Liver (tissue), 8 donors: ENCODE measurements at regions not wholly inside any gene's neighbourhood (a gene's known extent, or its start where the extent isn't known, plus 50 kb on each side); places are given as distances from the start of the nearest gene placed in this dataset. TPM values are rescaled to one million over a fixed set of nuclear protein-coding genes. Genes with fewer than 3 reads are reported as not detected.

Experiments
- DNase-seq: peaks from one replicate; pipeline ENCODE4 v3.0.0-alpha.2; 2017; ENCODE audit warnings: low spot score
- H3K27ac ChIP-seq, 2 donors: one replicate each; pipeline ENCODE4 v1.7.0; 2013; ENCODE audit warnings: inconsistent platforms in 2 of 2, low read length in 2 of 2, control low read depth in 1 of 2, low read depth in 1 of 2, mild to moderate bottlenecking in 1 of 2
- H3K27me3 ChIP-seq, 4 donors: one replicate each; pipeline versions ENCODE4 v1.6.1 to v1.7.0; 2013; ENCODE audit warnings: low read length in 3 of 4, inconsistent platforms in 1 of 4, mild to moderate bottlenecking in 1 of 4, moderate library complexity in 1 of 4; ENCODE audit not compliant: control insufficient read depth in 4 of 4, insufficient read depth in 4 of 4
- H3K36me3 ChIP-seq, 4 donors: one replicate each; pipeline versions ENCODE4 v1.6.1 to v1.7.0; 2013; ENCODE audit warnings: low read length in 3 of 4, mild to moderate bottlenecking in 3 of 4, low read depth in 1 of 4, moderate library complexity in 1 of 4; ENCODE audit not compliant: control insufficient read depth in 4 of 4, insufficient read depth in 3 of 4
- H3K4me1 ChIP-seq, 4 donors: one replicate each; pipeline versions ENCODE4 v1.6.1 to v1.7.0; 2013; ENCODE audit warnings: low read length in 3 of 4, mild to moderate bottlenecking in 3 of 4, moderate library complexity in 1 of 4; ENCODE audit not compliant: control insufficient read depth in 4 of 4, insufficient read depth in 4 of 4
- H3K4me3 ChIP-seq, 3 donors: one replicate each; pipeline versions ENCODE4 v1.6.1 to v1.7.0; 2013; ENCODE audit warnings: low read length in 3 of 3, control low read depth in 1 of 3, low read depth in 1 of 3, mild to moderate bottlenecking in 1 of 3
- H3K9ac ChIP-seq, 2 donors: one replicate each; pipeline ENCODE4 v1.7.0; 2013; ENCODE audit warnings: low read length in 2 of 2, mild to moderate bottlenecking in 2 of 2, moderate library complexity in 2 of 2, control low read depth in 1 of 2, low read depth in 1 of 2
- H3K9me3 ChIP-seq, 4 donors: one replicate each; pipeline versions ENCODE4 v1.6.1 to v1.7.0; 2013; ENCODE audit warnings: low read length in 3 of 4; ENCODE audit not compliant: control insufficient read depth in 4 of 4
- HNF4G ChIP-seq: IDR thresholded peaks from 2 replicates; pipeline ENCODE4 v1.6.1; 2016; ENCODE audit warnings: antibody characterized with exemption
- JUND ChIP-seq, 2 donors: IDR thresholded peaks; 2 replicates each; pipeline ENCODE4 v1.6.1; 2016; ENCODE audit warnings: antibody characterized with exemption in 2 of 2
- NR2F2 ChIP-seq: IDR thresholded peaks from 2 replicates; pipeline ENCODE4 v1.6.1; 2016; ENCODE audit warnings: antibody characterized with exemption
- SP1 ChIP-seq: IDR thresholded peaks from 2 replicates; pipeline ENCODE4 v1.6.1; 2018; ENCODE audit warnings: antibody characterized with exemption, mild to moderate bottlenecking
- YY1 ChIP-seq: IDR thresholded peaks from 2 replicates; pipeline ENCODE4 v1.6.1; 2016; ENCODE audit warnings: antibody characterized with exemption, mild to moderate bottlenecking
- WGBS: extraction: QIAGEN DNeasy Blood & Tissue Kit; methylation state at CpG from one replicate; pipeline ENCODE4 v1.1.7; 2013; 5-methylcytosine and 5-hydroxymethylcytosine counted together
- small RNA-seq: library from RNA; depleted of rRNA; stranded (forward); fragments of <200 nt; gene quantifications from one replicate; pipeline ENCODE3, GENCODE V24; 2014
- TF ChIP-seq, protein P1 (sequence below): IDR thresholded peaks from 2 replicates; pipeline ENCODE4 v1.6.1; 2016; ENCODE audit warnings: antibody characterized with exemption
- TF ChIP-seq, protein P2 (sequence below): IDR thresholded peaks from 2 replicates; pipeline ENCODE4 v1.6.1; 2016; ENCODE audit warnings: antibody characterized with exemption
- donor health status: healthy.
- donor health status: healthy.
- donor health status: healthy.
- donor health status: healthy.

DNA sequence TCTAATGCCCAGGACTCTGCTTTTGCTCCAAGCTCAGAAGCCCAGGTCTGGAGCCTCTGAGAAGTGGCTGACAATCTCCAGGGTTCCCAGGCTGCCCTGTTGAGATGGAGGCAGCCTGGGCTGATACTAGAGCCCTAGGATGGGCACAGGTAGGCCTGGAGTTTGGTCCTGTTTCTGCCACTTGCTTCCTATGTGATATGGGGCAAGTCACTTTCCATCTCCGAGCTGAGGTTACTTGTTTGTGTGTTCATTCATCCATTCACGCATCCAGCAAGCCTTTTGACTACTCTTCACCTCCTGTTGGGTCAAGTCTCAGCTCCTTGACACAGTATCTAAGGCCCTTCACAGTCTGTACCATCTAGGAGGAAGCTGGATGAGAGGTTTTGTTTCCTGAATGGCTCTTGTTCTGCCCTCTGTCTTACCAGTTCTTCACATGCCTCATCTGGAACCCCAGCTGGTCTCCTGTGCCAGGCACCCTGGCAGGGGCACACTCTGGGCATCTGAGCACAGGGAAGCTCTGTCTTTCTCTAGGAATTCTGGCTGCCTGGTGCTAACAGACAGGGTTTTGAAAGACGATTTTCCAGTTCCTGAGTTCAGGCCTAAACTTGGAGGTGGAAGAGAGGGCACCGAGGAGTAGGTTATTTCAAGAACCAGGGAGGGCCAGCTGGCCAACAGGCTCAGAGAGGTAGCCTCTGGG, 53.2 kb upstream of the AMPD3 start:
- Histone ChIP-seq H3K27ac (no peak overlapping the region), H3K9ac (no peak overlapping the region), H3K36me3 (no peaks in the 10 kb centered on the region), H3K4me3 (no peak overlapping the region), H3K27me3 (no peaks in the 10 kb centered on the region), H3K4me1 (peaks cover 0 to 2% (median under 1%) of the 10 kb centered on the region in 4 donors), H3K9me3 (no peaks in the 10 kb centered on the region)
- no peak for DNase-seq
- WGBS: 84% methylated on average over 4 of the region's 4 CpGs
- TF ChIP-seq, protein P1, sequence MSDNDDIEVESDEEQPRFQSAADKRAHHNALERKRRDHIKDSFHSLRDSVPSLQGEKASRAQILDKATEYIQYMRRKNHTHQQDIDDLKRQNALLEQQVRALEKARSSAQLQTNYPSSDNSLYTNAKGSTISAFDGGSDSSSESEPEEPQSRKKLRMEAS: no peak
- TF ChIP-seq JUND (IDR thresholded peaks at IDR 0.05): no peak
- no peak for TF ChIP-seq HNF4G
- no peak for TF ChIP-seq NR2F2
- TF ChIP-seq SP1: no peak
- TF ChIP-seq YY1: no peak
- TF ChIP-seq, protein P2, sequence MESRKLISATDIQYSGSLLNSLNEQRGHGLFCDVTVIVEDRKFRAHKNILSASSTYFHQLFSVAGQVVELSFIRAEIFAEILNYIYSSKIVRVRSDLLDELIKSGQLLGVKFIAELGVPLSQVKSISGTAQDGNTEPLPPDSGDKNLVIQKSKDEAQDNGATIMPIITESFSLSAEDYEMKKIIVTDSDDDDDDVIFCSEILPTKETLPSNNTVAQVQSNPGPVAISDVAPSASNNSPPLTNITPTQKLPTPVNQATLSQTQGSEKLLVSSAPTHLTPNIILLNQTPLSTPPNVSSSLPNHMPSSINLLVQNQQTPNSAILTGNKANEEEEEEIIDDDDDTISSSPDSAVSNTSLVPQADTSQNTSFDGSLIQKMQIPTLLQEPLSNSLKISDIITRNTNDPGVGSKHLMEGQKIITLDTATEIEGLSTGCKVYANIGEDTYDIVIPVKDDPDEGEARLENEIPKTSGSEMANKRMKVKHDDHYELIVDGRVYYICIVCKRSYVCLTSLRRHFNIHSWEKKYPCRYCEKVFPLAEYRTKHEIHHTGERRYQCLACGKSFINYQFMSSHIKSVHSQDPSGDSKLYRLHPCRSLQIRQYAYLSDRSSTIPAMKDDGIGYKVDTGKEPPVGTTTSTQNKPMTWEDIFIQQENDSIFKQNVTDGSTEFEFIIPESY: no peak

Small RNA genes in the stretch of these regions (small RNA-seq; reads per million reads assigned to genes)
- gene RNU6ATAC33P: not detected
